Sigmoid colon (tissue), 6 donors: ENCODE measurements at regions not wholly inside any gene's neighbourhood (a gene's known extent, or its start where the extent isn't known, plus 50 kb on each side); places are given as distances from the start of the nearest gene placed in this dataset.

Experiments used
- DNase-seq: peaks from one replicate; pipeline ENCODE4 v3.0.0-alpha.2; 2019
- H3K27ac ChIP-seq, 4 donors: fragments of 200-600 bp; sonication (generic); one replicate each; pipeline ENCODE4 v1.5.1; 2016 to 2019; ENCODE audit warnings: mild to moderate bottlenecking in 1 of 4
- H3K27me3 ChIP-seq, 3 donors: fragments of 200-600 bp; sonication (generic); one replicate each; pipeline ENCODE4 v1.5.1; 2019; ENCODE audit warnings: mild to moderate bottlenecking in 1 of 3
- H3K36me3 ChIP-seq, 4 donors: fragments of 200-600 bp; sonication (generic); one replicate each; pipeline ENCODE4 v1.5.1; 2016 to 2019
- H3K4me1 ChIP-seq, 4 donors: fragments of 200-600 bp; sonication (generic); one replicate each; pipeline ENCODE4 v1.5.1; 2017 to 2019
- H3K4me3 ChIP-seq, 4 donors: fragments of 200-600 bp; sonication (generic); one replicate each; pipeline ENCODE4 v1.5.1; 2017 to 2019; ENCODE audit warnings: mild to moderate bottlenecking in 2 of 4, moderate library complexity in 1 of 4
- H3K9me3 ChIP-seq, 4 donors: fragments of 200-600 bp in 3 of 4; sonication (generic) in 3 of 4; one replicate each; pipeline versions ENCODE4 v1.5.1 to v1.6.1; 2013 to 2019
- EP300 ChIP-seq, 4 donors: sonication (generic); formaldehyde crosslinking; IDR thresholded peaks; one replicate each; pipeline ENCODE4 v1.6.1; 2017; ENCODE audit warnings: antibody characterized with exemption in 4 of 4
- POLR2A ChIP-seq, 2 donors: fragments of 450-650 bp; IDR thresholded peaks; one replicate each; pipeline ENCODE4 v1.6.1; 2016; ENCODE audit warnings: antibody characterized with exemption in 2 of 2, mild to moderate bottlenecking in 2 of 2, moderate library complexity in 2 of 2
- POLR2AphosphoS5 ChIP-seq, 4 donors: sonication (generic); formaldehyde crosslinking; IDR thresholded peaks; one replicate each; pipeline ENCODE4 v1.6.1; 2017; ENCODE audit warnings: antibody characterized with exemption in 4 of 4
- WGBS, 2 donors: extraction: QIAGEN DNeasy Blood & Tissue Kit; methylation state at CpG; one replicate each; pipeline ENCODE4 v1.1.7; 2013; 5-methylcytosine and 5-hydroxymethylcytosine counted together
- intact Hi-C: fragments of 100-400 bp; cut with DNase I; formaldehyde crosslinking; loops from one replicate; pipeline ENCODE4 v1.15.1; 2023
- TF ChIP-seq, protein P1 (sequence below), 4 experiments: fragments of 450-650 bp in 3 of 4; fragments of 200-600 bp in 1 of 4; IDR thresholded peaks; one replicate each; pipeline ENCODE4 v1.5.1; 2016 to 2019; ENCODE audit warnings: antibody characterized with exemption in 4 of 4, mild to moderate bottlenecking in 3 of 4, moderate library complexity in 2 of 4
- donor health status: healthy with polysubstance abuse.
- donor health status: healthy.

DNA sequence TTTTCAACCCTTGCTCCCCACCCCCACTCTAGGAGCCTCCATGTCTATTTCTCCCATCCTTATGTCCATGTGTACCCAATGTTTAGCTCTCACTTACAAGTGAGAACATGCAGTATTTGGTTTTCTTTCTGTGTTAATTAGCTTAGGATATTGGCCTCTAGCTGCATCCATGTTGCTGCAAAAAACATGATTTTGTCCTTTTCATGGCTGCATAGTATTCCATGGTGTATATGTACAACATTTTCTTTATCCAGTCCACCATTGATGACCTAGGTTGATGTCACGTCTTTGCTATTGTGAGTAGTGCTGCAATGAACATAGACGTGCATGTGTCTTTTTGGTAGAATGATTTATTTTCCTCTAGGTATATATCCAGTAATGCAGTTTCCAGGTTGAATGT, 472.8 kb downstream of the ZNF674 start:
- intact Hi-C loops, result no loop called here
- WGBS, 2 donors, result 89 to 90% methylated on average over 2 of the region's 2 CpGs
- Histone ChIP-seq H3K9me3 (no peaks in the 10 kb centered on the region), H3K27ac (no peak overlapping the region), H3K27me3 (no peaks in the 10 kb centered on the region), H3K36me3 (no peaks in the 10 kb centered on the region), H3K4me3 (no peak overlapping the region), H3K4me1 (no peaks in the 10 kb centered on the region)
- DNase-seq, result no peak
- TF ChIP-seq POLR2A (IDR thresholded peaks at IDR 0.05), result no peak
- no peak for TF ChIP-seq POLR2AphosphoS5 (IDR thresholded peaks at IDR 0.05)
- no peak for TF ChIP-seq EP300 (IDR thresholded peaks at IDR 0.05)
- TF ChIP-seq, protein P1, sequence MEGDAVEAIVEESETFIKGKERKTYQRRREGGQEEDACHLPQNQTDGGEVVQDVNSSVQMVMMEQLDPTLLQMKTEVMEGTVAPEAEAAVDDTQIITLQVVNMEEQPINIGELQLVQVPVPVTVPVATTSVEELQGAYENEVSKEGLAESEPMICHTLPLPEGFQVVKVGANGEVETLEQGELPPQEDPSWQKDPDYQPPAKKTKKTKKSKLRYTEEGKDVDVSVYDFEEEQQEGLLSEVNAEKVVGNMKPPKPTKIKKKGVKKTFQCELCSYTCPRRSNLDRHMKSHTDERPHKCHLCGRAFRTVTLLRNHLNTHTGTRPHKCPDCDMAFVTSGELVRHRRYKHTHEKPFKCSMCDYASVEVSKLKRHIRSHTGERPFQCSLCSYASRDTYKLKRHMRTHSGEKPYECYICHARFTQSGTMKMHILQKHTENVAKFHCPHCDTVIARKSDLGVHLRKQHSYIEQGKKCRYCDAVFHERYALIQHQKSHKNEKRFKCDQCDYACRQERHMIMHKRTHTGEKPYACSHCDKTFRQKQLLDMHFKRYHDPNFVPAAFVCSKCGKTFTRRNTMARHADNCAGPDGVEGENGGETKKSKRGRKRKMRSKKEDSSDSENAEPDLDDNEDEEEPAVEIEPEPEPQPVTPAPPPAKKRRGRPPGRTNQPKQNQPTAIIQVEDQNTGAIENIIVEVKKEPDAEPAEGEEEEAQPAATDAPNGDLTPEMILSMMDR (IDR thresholded peaks at IDR 0.05), result no peak

DNA sequence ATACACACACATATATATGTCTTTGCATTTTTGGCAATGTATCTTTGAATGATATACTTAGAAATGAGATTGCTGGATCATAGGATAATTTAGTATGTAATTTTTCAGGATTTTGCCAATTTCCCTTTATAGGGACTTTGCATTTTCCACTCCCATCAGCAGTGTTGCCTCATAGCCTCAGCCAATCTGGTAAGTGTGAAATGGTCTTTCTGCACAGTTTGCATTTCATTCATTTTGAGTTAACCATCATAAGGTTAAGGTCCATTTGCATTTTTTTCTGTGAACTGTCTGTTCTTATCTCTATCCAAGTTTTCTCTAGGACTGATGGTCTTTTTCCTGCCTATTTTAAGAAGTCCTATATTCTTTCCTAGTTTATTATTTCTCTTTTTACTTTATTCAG, 474.8 kb downstream of the ZNF674 start:
- TF ChIP-seq POLR2AphosphoS5 (IDR thresholded peaks at IDR 0.05), result no peak
- no peak for TF ChIP-seq EP300 (IDR thresholded peaks at IDR 0.05)
- TF ChIP-seq, protein P1 (IDR thresholded peaks at IDR 0.05), result no peak
- no peak for TF ChIP-seq POLR2A (IDR thresholded peaks at IDR 0.05)

DNA sequence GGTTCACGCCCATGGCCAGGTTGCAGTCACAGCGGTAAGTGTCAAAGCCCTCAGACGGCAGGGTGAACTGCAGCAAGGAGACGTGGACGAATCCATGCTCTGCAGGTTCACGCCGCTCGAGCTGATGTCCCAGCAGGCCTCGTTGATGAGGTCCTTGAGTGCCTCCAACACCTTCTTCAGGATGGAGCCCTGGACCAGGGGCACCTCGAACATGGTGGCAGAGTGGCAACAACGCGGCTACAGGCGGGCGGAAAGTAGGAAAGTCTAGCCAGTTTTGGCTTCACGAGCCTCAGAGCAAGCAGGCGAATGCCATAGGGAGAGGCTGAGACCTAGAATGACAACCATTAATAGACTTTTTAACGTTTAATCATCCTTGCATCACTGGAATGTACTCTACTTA, 485.9 kb downstream of the ZNF674 start:
- TF ChIP-seq EP300 (IDR thresholded peaks at IDR 0.05) (no peak), POLR2AphosphoS5 (IDR thresholded peaks at IDR 0.05) (no peak), POLR2A (IDR thresholded peaks at IDR 0.05) (no peak)
- TF ChIP-seq, protein P1 (IDR thresholded peaks at IDR 0.05), result no peak
- H3K27me3 ChIP-seq, result no peaks in the 10 kb centered on the region
- H3K4me3 ChIP-seq, result no peak overlapping the region
- intact Hi-C loops, result no loop called here
- H3K4me1 ChIP-seq, result no peaks in the 10 kb centered on the region
- no peaks in the 10 kb centered on the region for H3K9me3 ChIP-seq
- 92 to 93% methylated on average over 17 of the region's 17 CpGs for WGBS, 2 donors
- no peaks in the 10 kb centered on the region for H3K36me3 ChIP-seq
- H3K27ac ChIP-seq, result no peak overlapping the region
- DNase-seq, result no peak

More for the DNA sequence above, 474.8 kb downstream of the ZNF674 start:
- no peaks in the 10 kb centered on the region for H3K36me3 ChIP-seq
- no peak for DNase-seq
- H3K4me1 ChIP-seq, result no peaks in the 10 kb centered on the region
- H3K27ac ChIP-seq, result no peak overlapping the region
- no peak overlapping the region for H3K4me3 ChIP-seq
- no peaks in the 10 kb centered on the region for H3K9me3 ChIP-seq
- intact Hi-C loops, result no loop called here
- H3K27me3 ChIP-seq, result no peaks in the 10 kb centered on the region

DNA sequence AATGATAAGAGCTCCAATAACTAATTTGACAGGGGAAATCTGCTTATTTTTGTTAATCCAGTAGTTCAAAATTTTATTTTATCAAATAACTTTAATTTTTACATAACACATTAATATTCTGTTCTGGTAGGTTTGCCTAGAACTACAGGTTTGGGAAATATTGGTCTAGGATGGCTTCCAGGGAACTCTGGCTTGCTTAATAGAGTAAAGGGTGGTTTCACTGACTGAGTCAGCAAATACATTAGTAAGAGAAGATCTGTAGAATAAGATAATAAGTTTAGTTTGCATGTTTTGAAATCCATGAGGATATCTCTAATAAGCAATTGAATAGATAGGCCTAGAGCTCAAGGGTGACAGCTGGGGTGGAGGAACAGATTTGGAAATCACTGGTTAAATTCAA, 500.7 kb downstream of the ZNF674 start:
- DNase-seq, result no peak
- Histone ChIP-seq H3K27ac (no peak overlapping the region), H3K27me3 (no peaks in the 10 kb centered on the region), H3K9me3 (no peaks in the 10 kb centered on the region), H3K4me3 (no peak overlapping the region), H3K36me3 (no peaks in the 10 kb centered on the region), H3K4me1 (no peaks in the 10 kb centered on the region)
- intact Hi-C loops, result no loop called here
- TF ChIP-seq EP300 (IDR thresholded peaks at IDR 0.05), result no peak
- TF ChIP-seq, protein P1 (IDR thresholded peaks at IDR 0.05), result no peak
- TF ChIP-seq POLR2AphosphoS5 (IDR thresholded peaks at IDR 0.05), result no peak
- no peak for TF ChIP-seq POLR2A (IDR thresholded peaks at IDR 0.05)

DNA sequence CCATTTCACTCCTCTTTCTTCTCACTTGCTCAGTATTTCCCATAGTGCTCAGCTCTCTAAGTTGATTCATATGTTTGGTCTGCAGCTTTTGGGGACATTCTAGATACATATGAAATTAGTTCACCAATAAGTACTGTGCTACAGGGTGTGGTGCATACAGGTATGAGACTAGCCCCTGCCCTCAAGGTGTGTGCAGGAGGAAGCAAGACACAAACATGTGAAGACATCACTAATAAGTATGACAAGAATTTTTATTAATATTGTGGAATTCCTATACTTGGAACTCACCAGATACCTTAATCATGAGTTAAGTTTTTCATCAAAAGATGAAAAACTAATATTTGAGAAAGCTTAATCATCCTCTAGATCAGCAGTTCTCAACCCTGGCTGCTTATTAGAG, 505.2 kb downstream of the ZNF674 start:
- H3K27me3 ChIP-seq, result no peaks in the 10 kb centered on the region
- no peak for DNase-seq
- intact Hi-C loops, result no loop called here
- H3K36me3 ChIP-seq, result no peaks in the 10 kb centered on the region
- no peaks in the 10 kb centered on the region for H3K4me1 ChIP-seq
- no peak overlapping the region for H3K27ac ChIP-seq
- no peak for TF ChIP-seq POLR2A (IDR thresholded peaks at IDR 0.05)
- TF ChIP-seq, protein P1 (IDR thresholded peaks at IDR 0.05), result no peak
- TF ChIP-seq POLR2AphosphoS5 (IDR thresholded peaks at IDR 0.05), result no peak
- no peak for TF ChIP-seq EP300 (IDR thresholded peaks at IDR 0.05)
- no peak overlapping the region for H3K4me3 ChIP-seq
- no peaks in the 10 kb centered on the region for H3K9me3 ChIP-seq
